ENCODE measurements at regions not wholly inside any gene's neighbourhood (a gene's known extent, or its start where the extent isn't known, plus 50 kb on each side); places are given as distances from the start of the nearest gene placed in this dataset.

- H2AFZ ChIP-seq (ENCODE audit: low read depth), result peak overlapping the region; percentile 52
- peak overlapping the region; percentile 4 to 45; a peak in 2 of 4 replicates for H3K4me3 ChIP-seq (ENCODE audit: low read depth in 2 of 2, low read length in 1 of 2)
- peak overlapping the region; percentile 92 to 99; a peak in 3 of 4 replicates for H3K27ac ChIP-seq (ENCODE audit: low read depth in 2 of 2, low read length in 1 of 2)
- H3K4me2 ChIP-seq, result peak overlapping the region; percentile 82
- no peak for TF ChIP-seq POLR2AphosphoS5 (IDR thresholded peaks at IDR 0.05; ENCODE audit: low read depth, low read length)
- peak; percentile 19; the same call in 1 of the 2 replicates for TF ChIP-seq PBX3 (IDR thresholded peaks at IDR 0.05)
- TF ChIP-seq TCF12 (IDR thresholded peaks at IDR 0.05), result peak; percentile 67
- no peak overlapping the region for H3K9ac ChIP-seq
- H3K79me2 ChIP-seq (ENCODE audit: insufficient read depth), result no peaks in the 10 kb centered on the region
- ChIA-PET POLR2A (interaction anchor here (0.7 to 4.1 kb wide), 6 partner anchors 9 to 426 kb away, joined by 4 to 97 read pairs (median 4); partner anchors contain the start of genes ATG10, RPS23 and SSBP2), CTCF (interaction anchor here (0.8 to 5.4 kb wide), 14 partner anchors 9 to 428 kb away, joined by 3 to 56 read pairs (median 6); partner anchors contain the start of gene SSBP2)
- DNase-seq, result peak; percentile 59
- H3K9me2 ChIP-seq, result no peaks in the 10 kb centered on the region
- H3K9me3 ChIP-seq, result no peaks in the 10 kb centered on the region
- H3F3A ChIP-seq (replicated peaks; ENCODE audit: insufficient read depth), result peaks cover 30% of the 10 kb centered on the region
- H3K4me1 ChIP-seq (ENCODE audit: control insufficient read depth in 1 of 2, insufficient read depth in 2 of 2, low read depth in 1 of 2, low read length in 1 of 2), result peaks cover 62 to 64% of the 10 kb centered on the region in 2 experiments
- H3K36me3 ChIP-seq (replicated peaks in 1 of 2; ENCODE audit: control insufficient read depth in 1 of 2, insufficient read depth in 2 of 2, low read length in 1 of 2), result no peaks in the 10 kb centered on the region
- no peaks in the 10 kb centered on the region for H3K27me3 ChIP-seq (ENCODE audit: insufficient read depth)
- 36% methylated on average over 26 of the region's 26 CpGs for WGBS (ENCODE audit: low lambda C conversion rate)
- no peaks in the 10 kb centered on the region for H4K20me1 ChIP-seq (ENCODE audit: insufficient read depth)
These were observed 101.6 kb upstream of the SSBP2 start for GRCh38 chr5:81852291-81853029.

GRCh38 chr5:81851481-81852178 is 100.7 kb upstream of the SSBP2 start:
- CTCF ChIA-PET, result interaction anchor here (0.8 to 5.4 kb wide), 21 partner anchors 9 to 427 kb away, joined by 3 to 56 read pairs (median 4); partner anchors contain the start of gene SSBP2
- POLR2A ChIA-PET, result interaction anchor here (0.7 to 4.1 kb wide), 8 partner anchors 9 to 427 kb away, joined by 3 to 97 read pairs (median 4); partner anchors contain the start of genes ATG10, RPS23 and SSBP2
- TF ChIP-seq USF1 (IDR thresholded peaks at IDR 0.05; ENCODE audit: borderline replicate concordance, low read depth) (peak; percentile 60), GABPA (IDR thresholded peaks at IDR 0.05; ENCODE audit: low read depth) (peak; percentile 31; the same call in 1 of the 2 replicates), CTCF (IDR thresholded peaks at IDR 0.05) (no peak), POLR2AphosphoS5 (IDR thresholded peaks at IDR 0.05; ENCODE audit: low read depth, low read length) (peak; percentile 69; the same call in 1 of the 2 replicates), MEF2A (IDR thresholded peaks at IDR 0.05; ENCODE audit: borderline replicate concordance, low read depth) (peak; percentile 48; the same call in 1 of the 2 replicates), MXI1 (IDR thresholded peaks at IDR 0.05; ENCODE audit: low read depth, low read length) (peak; percentile 75), JUND (IDR thresholded peaks at IDR 0.05) (peak; percentile 70), TAF1 (IDR thresholded peaks at IDR 0.05; ENCODE audit: borderline replicate concordance, low read depth, low read length) (peak; percentile 88), EP300 (IDR thresholded peaks at IDR 0.05; ENCODE audit: borderline replicate concordance in 1 of 2, low read depth in 1 of 2, low read length in 1 of 2) (peak; percentile 99 to 100), GATA2 (CRISPR knock-in tag; IDR thresholded peaks at IDR 0.05) (peak; percentile 20; the same call in 1 of the 2 replicates), ZBTB33 (IDR thresholded peaks at IDR 0.05; ENCODE audit: borderline replicate concordance, low read depth) (peak; percentile 95), ELF1 (IDR thresholded peaks at IDR 0.05) (peak; percentile 96), TEAD4 (IDR thresholded peaks at IDR 0.05; ENCODE audit: borderline replicate concordance, insufficient read depth) (peak; percentile 67; the same call in 1 of the 2 replicates), RCOR1 (IDR thresholded peaks at IDR 0.05; ENCODE audit: low read length) (peak; percentile 69)

More at GRCh38 chr5:81851481-81852178, 100.7 kb upstream of the SSBP2 start:
- H3K9me2 ChIP-seq, result no peaks in the 10 kb centered on the region
- no peaks in the 10 kb centered on the region for H3K79me2 ChIP-seq (ENCODE audit: insufficient read depth)
- no peaks in the 10 kb centered on the region for H4K20me1 ChIP-seq (ENCODE audit: insufficient read depth)
- H3K36me3 ChIP-seq (replicated peaks in 1 of 2; ENCODE audit: control insufficient read depth in 1 of 2, insufficient read depth in 2 of 2, low read length in 1 of 2), result no peaks in the 10 kb centered on the region
- H3K27ac ChIP-seq (ENCODE audit: low read depth in 2 of 2, low read length in 1 of 2), result peak overlapping the region; percentile 92 to 99
- DNase-seq, result peak; percentile 90
- H3K4me1 ChIP-seq (ENCODE audit: control insufficient read depth in 1 of 2, insufficient read depth in 2 of 2, low read depth in 1 of 2, low read length in 1 of 2), result peaks cover 55 to 56% of the 10 kb centered on the region in 2 experiments
- H3K9ac ChIP-seq, result peak overlapping the region; percentile 72
- H3K27me3 ChIP-seq (ENCODE audit: insufficient read depth), result no peaks in the 10 kb centered on the region
- peaks cover 25% of the 10 kb centered on the region for H3F3A ChIP-seq (replicated peaks; ENCODE audit: insufficient read depth)
- H2AFZ ChIP-seq (ENCODE audit: low read depth), result peak overlapping the region; percentile 78
- 2% methylated on average over 17 of the region's 31 CpGs for WGBS (ENCODE audit: low lambda C conversion rate)
- H3K9me3 ChIP-seq, result no peaks in the 10 kb centered on the region
- H3K4me3 ChIP-seq (ENCODE audit: low read depth in 2 of 2, low read length in 1 of 2), result peak overlapping the region; percentile 45 to 54
- peak overlapping the region; percentile 82 for H3K4me2 ChIP-seq

Data from SK-N-SH (cell line).